Mucosa of stomach (tissue), 1 donor: ENCODE measurements at regions not wholly inside any gene's neighbourhood (a gene's known extent, or its start where the extent isn't known, plus 50 kb on each side); places are given as distances from the start of the nearest gene placed in this dataset.

Experiments used
- H3K27me3 ChIP-seq: one replicate; pipeline ENCODE4 v1.7.0; 2013; ENCODE audit warnings: mild to moderate bottlenecking, low read length; ENCODE audit not compliant: control insufficient read depth, insufficient read depth
- H3K36me3 ChIP-seq: one replicate; pipeline ENCODE4 v1.7.0; 2013; ENCODE audit warnings: low read length; ENCODE audit not compliant: control insufficient read depth, insufficient read depth
- H3K4me1 ChIP-seq: one replicate; pipeline ENCODE4 v1.7.0; 2013; ENCODE audit warnings: mild to moderate bottlenecking, low read length; ENCODE audit not compliant: control insufficient read depth, insufficient read depth
- H3K4me3 ChIP-seq: one replicate; pipeline ENCODE4 v1.7.0; 2013; ENCODE audit warnings: low read length
- H3K9ac ChIP-seq: one replicate; pipeline ENCODE4 v1.7.0; 2013; ENCODE audit warnings: mild to moderate bottlenecking, low read length, moderate library complexity
- H3K9me3 ChIP-seq: one replicate; pipeline ENCODE4 v1.7.0; 2013; ENCODE audit warnings: mild to moderate bottlenecking, low read length, moderate library complexity; ENCODE audit not compliant: control insufficient read depth
- donor health status: Pancreatic carcinoma.

GRCh38 chr2:144239306-144239705, 280.6 kb downstream of the ZEB2 start:
- Histone ChIP-seq H3K9me3 (no peaks in the 10 kb centered on the region), H3K9ac (no peak overlapping the region), H3K27me3 (no peaks in the 10 kb centered on the region), H3K36me3 (no peaks in the 10 kb centered on the region), H3K4me3 (no peak overlapping the region), H3K4me1 (no peaks in the 10 kb centered on the region)

- no peaks in the 10 kb centered on the region for H3K36me3 ChIP-seq
- no peak overlapping the region for H3K9ac ChIP-seq
- no peak overlapping the region for H3K4me3 ChIP-seq
- H3K27me3 ChIP-seq = no peaks in the 10 kb centered on the region
- no peaks in the 10 kb centered on the region for H3K4me1 ChIP-seq
- H3K9me3 ChIP-seq = no peaks in the 10 kb centered on the region
Measured at GRCh38 chr2:144237830-144238627, 281.9 kb downstream of the ZEB2 start.

- H3K36me3 ChIP-seq = no peaks in the 10 kb centered on the region
- H3K27me3 ChIP-seq = no peaks in the 10 kb centered on the region
Measured at GRCh38 chr2:144237108-144237507, 282.8 kb downstream of the ZEB2 start.

GRCh38 chr2:144235050-144235449, 284.9 kb downstream of the ZEB2 start:
- Histone ChIP-seq H3K4me1 (no peaks in the 10 kb centered on the region), H3K27me3 (no peaks in the 10 kb centered on the region), H3K36me3 (no peaks in the 10 kb centered on the region), H3K9me3 (no peaks in the 10 kb centered on the region), H3K9ac (no peak overlapping the region), H3K4me3 (no peak overlapping the region)

More at GRCh38 chr2:144237108-144237507, 282.8 kb downstream of the ZEB2 start:
- Histone ChIP-seq H3K9ac (no peak overlapping the region), H3K4me3 (no peak overlapping the region), H3K4me1 (no peaks in the 10 kb centered on the region), H3K9me3 (no peaks in the 10 kb centered on the region)

GRCh38 chr2:144234542-144234871, 285.4 kb downstream of the ZEB2 start:
- Histone ChIP-seq H3K36me3 (no peaks in the 10 kb centered on the region), H3K4me1 (no peaks in the 10 kb centered on the region), H3K9me3 (no peaks in the 10 kb centered on the region), H3K4me3 (no peak overlapping the region), H3K27me3 (no peaks in the 10 kb centered on the region), H3K9ac (no peak overlapping the region)

GRCh38 chr2:144233733-144234541, 286.0 kb downstream of the ZEB2 start:
- no peaks in the 10 kb centered on the region for H3K36me3 ChIP-seq
- H3K4me1 ChIP-seq = no peaks in the 10 kb centered on the region
- no peaks in the 10 kb centered on the region for H3K9me3 ChIP-seq
- H3K27me3 ChIP-seq = no peaks in the 10 kb centered on the region
- no peak overlapping the region for H3K4me3 ChIP-seq
- H3K9ac ChIP-seq = no peak overlapping the region

- no peaks in the 10 kb centered on the region for H3K27me3 ChIP-seq
- no peak overlapping the region for H3K4me3 ChIP-seq
- no peak overlapping the region for H3K9ac ChIP-seq
- H3K4me1 ChIP-seq = no peaks in the 10 kb centered on the region
- no peaks in the 10 kb centered on the region for H3K9me3 ChIP-seq
- no peaks in the 10 kb centered on the region for H3K36me3 ChIP-seq
Measured at GRCh38 chr2:144233317-144233716, 286.6 kb downstream of the ZEB2 start.

GRCh38 chr2:144230448-144231085, 289.4 kb downstream of the ZEB2 start:
- no peaks in the 10 kb centered on the region for H3K9me3 ChIP-seq
- no peaks in the 10 kb centered on the region for H3K27me3 ChIP-seq
- H3K4me1 ChIP-seq = no peaks in the 10 kb centered on the region
- H3K36me3 ChIP-seq = no peaks in the 10 kb centered on the region
- H3K9ac ChIP-seq = no peak overlapping the region
- H3K4me3 ChIP-seq = no peak overlapping the region

- no peaks in the 10 kb centered on the region for H3K4me1 ChIP-seq
- no peaks in the 10 kb centered on the region for H3K27me3 ChIP-seq
- H3K36me3 ChIP-seq = no peaks in the 10 kb centered on the region
- H3K9me3 ChIP-seq = no peaks in the 10 kb centered on the region
- H3K9ac ChIP-seq = no peak overlapping the region
- no peak overlapping the region for H3K4me3 ChIP-seq
Measured at GRCh38 chr2:144230033-144230432, 289.9 kb downstream of the ZEB2 start.

GRCh38 chr2:144229296-144229695, 290.6 kb downstream of the ZEB2 start:
- Histone ChIP-seq H3K9me3 (no peaks in the 10 kb centered on the region), H3K27me3 (no peaks in the 10 kb centered on the region), H3K4me3 (no peak overlapping the region), H3K9ac (no peak overlapping the region), H3K4me1 (no peaks in the 10 kb centered on the region), H3K36me3 (no peaks in the 10 kb centered on the region)

GRCh38 chr2:144227427-144228105, 292.4 kb downstream of the ZEB2 start:
- H3K27me3 ChIP-seq = no peaks in the 10 kb centered on the region
- no peaks in the 10 kb centered on the region for H3K36me3 ChIP-seq
- H3K4me1 ChIP-seq = no peaks in the 10 kb centered on the region
- H3K4me3 ChIP-seq = no peak overlapping the region
- no peaks in the 10 kb centered on the region for H3K9me3 ChIP-seq
- no peak overlapping the region for H3K9ac ChIP-seq

- no peaks in the 10 kb centered on the region for H3K4me1 ChIP-seq
- no peaks in the 10 kb centered on the region for H3K9me3 ChIP-seq
- H3K36me3 ChIP-seq = no peaks in the 10 kb centered on the region
Measured at GRCh38 chr2:144225076-144225475, 294.8 kb downstream of the ZEB2 start.

More at GRCh38 chr2:144225076-144225475, 294.8 kb downstream of the ZEB2 start:
- Histone ChIP-seq H3K9ac (no peak overlapping the region), H3K4me3 (no peak overlapping the region), H3K27me3 (no peaks in the 10 kb centered on the region)
